Neural cell (in vitro differentiated cells): ENCODE measurements at regions not wholly inside any gene's neighbourhood (a gene's known extent, or its start where the extent isn't known, plus 50 kb on each side); places are given as distances from the start of the nearest gene placed in this dataset.

Source experiments
- H2AFZ ChIP-seq: fragments of 200-600, 300-800 bp; sonication (generic), shearing (Covaris generic); 2 replicates; pipeline ENCODE4 v1.6.0; 2014; ENCODE audit warnings: low read depth, mild to moderate bottlenecking, antibody characterized with exemption, low read length, moderate library complexity
- H3F3A ChIP-seq: fragments of 200-600 bp; shearing (Covaris generic); 2 replicates; pipeline ENCODE4 v1.6.1; 2016; ENCODE audit warnings: mild to moderate bottlenecking, moderate library complexity, mixed read lengths, antibody characterized with exemption, low read length; ENCODE audit not compliant: insufficient read depth, poor library complexity, severe bottlenecking
- H3K27ac ChIP-seq: fragments of 200-600, 300-800 bp; sonication (generic), shearing (Covaris generic); 2 replicates; pipeline ENCODE4 v1.5.1; 2014; ENCODE audit warnings: mild to moderate bottlenecking, low read length, moderate library complexity
- H3K27me3 ChIP-seq: fragments of 300-800, 200-600 bp; sonication (generic), shearing (Covaris generic); 2 replicates; pipeline ENCODE4 v1.6.0; 2014; ENCODE audit warnings: mild to moderate bottlenecking, low read depth, low read length, moderate library complexity; ENCODE audit not compliant: insufficient read depth
- H3K36me3 ChIP-seq: fragments of 300-800, 200-600 bp; sonication (generic), shearing (Covaris generic); 2 replicates; pipeline ENCODE4 v1.5.1; 2014; ENCODE audit warnings: mild to moderate bottlenecking, antibody characterized with exemption, low read length, moderate library complexity; ENCODE audit not compliant: insufficient read depth
- H3K4me2 ChIP-seq: fragments of 300-800, 200-600 bp; sonication (generic), shearing (Covaris generic); 2 replicates; pipeline ENCODE4 v1.6.0; 2014; ENCODE audit warnings: mild to moderate bottlenecking, low read length
- H3K4me3 ChIP-seq: fragments of 300-800, 200-600 bp; sonication (generic), shearing (Covaris generic); 2 replicates; pipeline ENCODE4 v1.5.1; 2014; ENCODE audit warnings: mild to moderate bottlenecking, low read length, moderate library complexity
- H3K79me2 ChIP-seq: fragments of 200-600 bp; shearing (Covaris generic); replicated peaks from 2 replicates; pipeline ENCODE4 v1.6.0; 2014; ENCODE audit warnings: mild to moderate bottlenecking, low read length, moderate library complexity; ENCODE audit not compliant: insufficient read depth
- H3K9ac ChIP-seq: fragments of 300-800, 200-600 bp; sonication (generic), shearing (Covaris generic); 2 replicates; pipeline ENCODE4 v1.6.1; 2016; ENCODE audit warnings: mild to moderate bottlenecking, low read length, mixed read lengths
- H3K9me2 ChIP-seq: fragments of 200-600 bp; shearing (Covaris generic); 2 replicates; pipeline ENCODE4 v1.6.1; 2016; ENCODE audit warnings: mild to moderate bottlenecking, low read length, mixed read lengths; ENCODE audit not compliant: insufficient read depth
- H3K9me3 ChIP-seq: fragments of 200-600, 300-800 bp; sonication (generic), shearing (Covaris generic); 2 replicates; pipeline ENCODE4 v1.6.1; 2016; ENCODE audit warnings: mild to moderate bottlenecking, mixed run types, low read length, moderate library complexity, mixed read lengths
- H4K20me1 ChIP-seq: fragments of 200-600 bp; shearing (Covaris generic); 2 replicates; pipeline ENCODE4 v1.6.1; 2016; ENCODE audit warnings: mild to moderate bottlenecking, mixed run types; ENCODE audit not compliant: insufficient read depth
- EP300 ChIP-seq: fragments of 450-650 bp; conservative IDR thresholded peaks from 2 replicates; pipeline ENCODE4 v1.6.1; 2014; ENCODE audit warnings: antibody characterized with exemption, mild to moderate bottlenecking, moderate library complexity; ENCODE audit not compliant: poor library complexity, severe bottlenecking
- EZH2 ChIP-seq: fragments of 200-600, 300-800 bp; shearing (Covaris generic), sonication (generic); IDR thresholded peaks from 2 replicates; pipeline ENCODE4 v1.6.1; 2014; ENCODE audit warnings: antibody characterized with exemption, low read length, borderline replicate concordance, mild to moderate bottlenecking; ENCODE audit not compliant: insufficient read depth, poor library complexity, severe bottlenecking
- MXI1 ChIP-seq: fragments of 450-650 bp; conservative IDR thresholded peaks from 2 replicates; pipeline ENCODE4 v1.6.1; 2014; ENCODE audit warnings: antibody characterized with exemption, mild to moderate bottlenecking; ENCODE audit not compliant: poor library complexity, severe bottlenecking
- POLR2AphosphoS5 ChIP-seq: IDR thresholded peaks from 2 replicates; pipeline ENCODE4 v1.6.1; 2012
- RAD21 ChIP-seq: fragments of 450-650 bp; conservative IDR thresholded peaks from 2 replicates; pipeline ENCODE4 v1.6.1; 2014; ENCODE audit warnings: antibody characterized with exemption, mild to moderate bottlenecking, moderate library complexity
- SMC3 ChIP-seq: fragments of 450-650 bp; conservative IDR thresholded peaks from 2 replicates; pipeline ENCODE4 v1.6.1; 2014; ENCODE audit warnings: antibody characterized with exemption, mild to moderate bottlenecking, moderate library complexity; ENCODE audit not compliant: poor library complexity
- TAF1 ChIP-seq: IDR thresholded peaks from 2 replicates; pipeline ENCODE4 v1.6.1; 2012; ENCODE audit warnings: low read depth
- TF ChIP-seq, protein P1 (sequence below): fragments of 450-650 bp; IDR thresholded peaks from 2 replicates; pipeline ENCODE4 v1.5.1; 2014; ENCODE audit warnings: antibody characterized with exemption, mild to moderate bottlenecking, moderate library complexity; ENCODE audit not compliant: poor library complexity, severe bottlenecking
- TF ChIP-seq, protein P2 (sequence below): IDR thresholded peaks from 2 replicates; pipeline ENCODE4 v1.6.1; 2012; ENCODE audit warnings: borderline replicate concordance

DNA sequence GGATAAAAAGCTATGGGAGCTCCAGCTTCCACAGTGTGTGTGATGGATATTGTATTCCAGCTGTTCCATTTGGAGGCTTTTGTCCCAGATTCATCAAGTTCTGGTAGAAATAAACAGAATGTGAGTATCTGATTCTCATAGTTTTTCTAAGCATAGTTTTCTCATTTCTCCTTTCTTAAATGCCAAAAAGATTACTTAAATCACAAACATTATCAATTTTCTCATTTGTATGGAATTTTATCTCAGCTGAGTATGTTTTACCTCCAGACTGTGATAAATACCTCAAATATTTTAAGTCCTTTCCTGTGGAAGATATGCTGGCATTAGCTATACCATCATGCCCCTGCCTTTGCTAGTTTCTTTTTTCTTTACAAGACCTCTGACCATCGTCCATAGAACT lies 767.3 kb downstream of the TFAP2A start:
- Histone ChIP-seq H3F3A (no peaks in the 10 kb centered on the region), H4K20me1 (no peaks in the 10 kb centered on the region)

DNA sequence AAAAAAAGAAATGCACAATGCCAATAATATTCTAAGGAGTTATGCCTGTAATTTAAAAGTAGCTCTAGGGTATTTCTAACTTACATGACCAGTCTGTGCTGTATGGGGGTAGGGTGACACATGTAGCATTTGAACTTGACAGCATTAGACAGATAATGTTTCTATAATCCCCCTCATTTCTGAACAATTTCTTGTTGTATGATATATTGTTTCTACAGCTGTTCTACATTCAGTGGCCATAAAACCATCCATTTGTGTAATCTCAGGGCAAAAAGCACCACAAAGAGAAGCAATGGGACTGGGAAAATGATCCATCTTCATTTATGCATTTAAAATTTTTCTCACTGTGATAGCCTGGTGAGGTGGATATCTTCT lies 767.8 kb downstream of the TFAP2A start:
- H3K36me3 ChIP-seq: no peaks in the 10 kb centered on the region
- no peaks in the 10 kb centered on the region for H3K9me2 ChIP-seq
- no peak overlapping the region for H3K27ac ChIP-seq
- no peak for TF ChIP-seq EZH2
- no peak for TF ChIP-seq POLR2AphosphoS5
- no peaks in the 10 kb centered on the region for H4K20me1 ChIP-seq
- H3K4me3 ChIP-seq: no peak overlapping the region
- H3K9me3 ChIP-seq: no peaks in the 10 kb centered on the region
- no peaks in the 10 kb centered on the region for H3F3A ChIP-seq
- H3K79me2 ChIP-seq: no peaks in the 10 kb centered on the region
- no peaks in the 10 kb centered on the region for H3K27me3 ChIP-seq
- no peak overlapping the region for H3K9ac ChIP-seq
- H3K4me2 ChIP-seq: peak overlapping the region; percentile 26
- H2AFZ ChIP-seq: no peak overlapping the region

More for the DNA sequence above, 767.3 kb downstream of the TFAP2A start:
- Histone ChIP-seq H3K36me3 (no peaks in the 10 kb centered on the region), H3K79me2 (no peaks in the 10 kb centered on the region), H3K27me3 (no peaks in the 10 kb centered on the region), H2AFZ (no peak overlapping the region), H3K9me2 (no peaks in the 10 kb centered on the region), H3K9me3 (no peaks in the 10 kb centered on the region), H3K27ac (no peak overlapping the region), H3K4me2 (no peak overlapping the region), H3K4me3 (no peak overlapping the region), H3K9ac (no peak overlapping the region)
- no peak for TF ChIP-seq MXI1
- no peak for TF ChIP-seq SMC3
- no peak for TF ChIP-seq EP300
- TF ChIP-seq, protein P1, sequence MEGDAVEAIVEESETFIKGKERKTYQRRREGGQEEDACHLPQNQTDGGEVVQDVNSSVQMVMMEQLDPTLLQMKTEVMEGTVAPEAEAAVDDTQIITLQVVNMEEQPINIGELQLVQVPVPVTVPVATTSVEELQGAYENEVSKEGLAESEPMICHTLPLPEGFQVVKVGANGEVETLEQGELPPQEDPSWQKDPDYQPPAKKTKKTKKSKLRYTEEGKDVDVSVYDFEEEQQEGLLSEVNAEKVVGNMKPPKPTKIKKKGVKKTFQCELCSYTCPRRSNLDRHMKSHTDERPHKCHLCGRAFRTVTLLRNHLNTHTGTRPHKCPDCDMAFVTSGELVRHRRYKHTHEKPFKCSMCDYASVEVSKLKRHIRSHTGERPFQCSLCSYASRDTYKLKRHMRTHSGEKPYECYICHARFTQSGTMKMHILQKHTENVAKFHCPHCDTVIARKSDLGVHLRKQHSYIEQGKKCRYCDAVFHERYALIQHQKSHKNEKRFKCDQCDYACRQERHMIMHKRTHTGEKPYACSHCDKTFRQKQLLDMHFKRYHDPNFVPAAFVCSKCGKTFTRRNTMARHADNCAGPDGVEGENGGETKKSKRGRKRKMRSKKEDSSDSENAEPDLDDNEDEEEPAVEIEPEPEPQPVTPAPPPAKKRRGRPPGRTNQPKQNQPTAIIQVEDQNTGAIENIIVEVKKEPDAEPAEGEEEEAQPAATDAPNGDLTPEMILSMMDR: no peak
- TF ChIP-seq POLR2AphosphoS5: no peak
- TF ChIP-seq EZH2: no peak
- no peak for TF ChIP-seq RAD21

DNA sequence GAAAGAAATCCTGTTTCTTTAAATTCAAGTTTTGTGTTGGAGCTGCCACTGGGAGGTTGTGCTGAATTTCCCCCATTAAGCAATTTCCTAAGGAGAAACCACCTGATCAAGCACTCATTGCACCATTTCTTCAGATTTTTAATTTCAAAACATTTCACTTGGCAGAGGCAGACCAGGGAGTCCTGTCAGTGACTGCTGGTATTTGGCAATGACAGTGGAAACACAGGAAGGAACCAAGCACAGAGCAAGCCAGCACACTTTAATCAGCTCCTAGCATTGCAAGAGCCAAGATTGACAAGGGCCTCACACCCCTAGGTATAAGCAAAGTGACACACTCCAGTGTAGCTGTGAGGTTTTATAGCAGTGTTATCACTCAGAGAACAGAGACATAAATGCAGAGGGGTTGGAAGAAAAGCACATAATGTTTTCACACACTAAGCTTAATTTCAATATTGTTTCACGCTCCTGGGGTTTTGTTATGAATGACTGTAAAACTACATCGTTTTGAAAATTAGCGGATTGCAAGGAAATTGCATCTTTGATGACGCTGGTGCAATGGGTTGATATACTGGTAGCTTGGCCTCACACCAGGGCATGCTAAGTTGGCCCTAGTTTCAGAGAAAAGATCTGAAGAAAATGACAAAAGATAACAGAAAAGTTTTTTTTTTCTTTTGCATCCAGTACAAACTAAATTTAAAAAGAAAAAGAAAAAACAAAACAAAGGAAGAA lies 768.4 kb downstream of the TFAP2A start:
- Histone ChIP-seq H4K20me1 (no peaks in the 10 kb centered on the region), H3K36me3 (no peaks in the 10 kb centered on the region), H3K9ac (no peak overlapping the region), H3K4me2 (peak overlapping the region; percentile 26), H3K27me3 (no peaks in the 10 kb centered on the region), H3F3A (no peaks in the 10 kb centered on the region), H3K79me2 (no peaks in the 10 kb centered on the region), H3K9me2 (no peaks in the 10 kb centered on the region), H3K4me3 (no peak overlapping the region), H2AFZ (no peak overlapping the region), H3K9me3 (no peaks in the 10 kb centered on the region), H3K27ac (no peak overlapping the region)
- no peak for TF ChIP-seq MXI1
- TF ChIP-seq, protein P2, sequence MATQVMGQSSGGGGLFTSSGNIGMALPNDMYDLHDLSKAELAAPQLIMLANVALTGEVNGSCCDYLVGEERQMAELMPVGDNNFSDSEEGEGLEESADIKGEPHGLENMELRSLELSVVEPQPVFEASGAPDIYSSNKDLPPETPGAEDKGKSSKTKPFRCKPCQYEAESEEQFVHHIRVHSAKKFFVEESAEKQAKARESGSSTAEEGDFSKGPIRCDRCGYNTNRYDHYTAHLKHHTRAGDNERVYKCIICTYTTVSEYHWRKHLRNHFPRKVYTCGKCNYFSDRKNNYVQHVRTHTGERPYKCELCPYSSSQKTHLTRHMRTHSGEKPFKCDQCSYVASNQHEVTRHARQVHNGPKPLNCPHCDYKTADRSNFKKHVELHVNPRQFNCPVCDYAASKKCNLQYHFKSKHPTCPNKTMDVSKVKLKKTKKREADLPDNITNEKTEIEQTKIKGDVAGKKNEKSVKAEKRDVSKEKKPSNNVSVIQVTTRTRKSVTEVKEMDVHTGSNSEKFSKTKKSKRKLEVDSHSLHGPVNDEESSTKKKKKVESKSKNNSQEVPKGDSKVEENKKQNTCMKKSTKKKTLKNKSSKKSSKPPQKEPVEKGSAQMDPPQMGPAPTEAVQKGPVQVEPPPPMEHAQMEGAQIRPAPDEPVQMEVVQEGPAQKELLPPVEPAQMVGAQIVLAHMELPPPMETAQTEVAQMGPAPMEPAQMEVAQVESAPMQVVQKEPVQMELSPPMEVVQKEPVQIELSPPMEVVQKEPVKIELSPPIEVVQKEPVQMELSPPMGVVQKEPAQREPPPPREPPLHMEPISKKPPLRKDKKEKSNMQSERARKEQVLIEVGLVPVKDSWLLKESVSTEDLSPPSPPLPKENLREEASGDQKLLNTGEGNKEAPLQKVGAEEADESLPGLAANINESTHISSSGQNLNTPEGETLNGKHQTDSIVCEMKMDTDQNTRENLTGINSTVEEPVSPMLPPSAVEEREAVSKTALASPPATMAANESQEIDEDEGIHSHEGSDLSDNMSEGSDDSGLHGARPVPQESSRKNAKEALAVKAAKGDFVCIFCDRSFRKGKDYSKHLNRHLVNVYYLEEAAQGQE: no peak
- TF ChIP-seq RAD21: no peak
- TF ChIP-seq, protein P1: no peak
- no peak for TF ChIP-seq POLR2AphosphoS5
- no peak for TF ChIP-seq EZH2
- no peak for TF ChIP-seq EP300
- no peak for TF ChIP-seq SMC3
- no peak for TF ChIP-seq TAF1
